Upper lobe of left lung (tissue), 6 donors: ENCODE measurements at regions not wholly inside any gene's neighbourhood (a gene's known extent, or its start where the extent isn't known, plus 50 kb on each side); places are given as distances from the start of the nearest gene placed in this dataset.

Experiments
- ATAC-seq, 2 donors: fragments of 200-7000 bp; cut with Tn5 transposase; one replicate each; pipeline ENCODE4 v1.9.1; 2022; ENCODE audit warnings: mild to moderate bottlenecking in 2 of 2, moderate library complexity in 2 of 2; ENCODE audit not compliant: low FRiP score in 2 of 2
- DNase-seq, 2 donors: peaks; one replicate each; pipeline ENCODE4 v3.0.0-alpha.2; 2019 to 2020
- H3K27ac ChIP-seq, 4 donors: fragments of 200-600 bp; sonication (generic); one replicate each; pipeline ENCODE4 v1.5.1; 2016 to 2019
- H3K27me3 ChIP-seq, 4 donors: fragments of 200-600 bp; sonication (generic); one replicate each; pipeline ENCODE4 v1.5.1; 2017 to 2019
- H3K36me3 ChIP-seq, 4 donors: fragments of 200-600 bp; sonication (generic); one replicate each; pipeline ENCODE4 v1.5.1; 2016 to 2019
- H3K4me1 ChIP-seq, 4 donors: fragments of 200-600 bp; sonication (generic); one replicate each; pipeline ENCODE4 v1.5.1; 2018 to 2019
- H3K4me3 ChIP-seq, 4 donors: fragments of 200-600 bp; sonication (generic); one replicate each; pipeline ENCODE4 v1.5.1; 2017 to 2019; ENCODE audit warnings: mild to moderate bottlenecking in 2 of 4, moderate library complexity in 1 of 4
- H3K9me3 ChIP-seq, 4 donors: fragments of 200-600 bp; sonication (generic); one replicate each; pipeline ENCODE4 v1.5.1; 2018 to 2019
- EP300 ChIP-seq, 4 donors: sonication (generic); formaldehyde crosslinking; IDR thresholded peaks; one replicate each; pipeline ENCODE4 v1.5.1; 2017; ENCODE audit warnings: antibody characterized with exemption in 4 of 4, control low read depth in 2 of 4
- POLR2A ChIP-seq, 4 donors: fragments of 450-650 bp; IDR thresholded peaks; one replicate each; pipeline ENCODE4 v1.5.1; 2016 to 2017; ENCODE audit warnings: antibody characterized with exemption in 4 of 4, mild to moderate bottlenecking in 2 of 4
- POLR2AphosphoS5 ChIP-seq, 2 donors: sonication (generic); formaldehyde crosslinking; IDR thresholded peaks; one replicate each; pipeline ENCODE4 v1.5.1; 2017; ENCODE audit warnings: antibody characterized with exemption in 2 of 2
- WGBS, 2 donors: methylation state at CpG; one replicate each; pipeline ENCODE4 v1.1.5; 2017 to 2018; 5-methylcytosine and 5-hydroxymethylcytosine counted together
- TF ChIP-seq, protein P1 (sequence below), 6 experiments: fragments of 450-650 bp in 4 of 6; fragments of 200-600 bp in 2 of 6; sonication (generic) in 2 of 6; IDR thresholded peaks; one replicate each; pipeline ENCODE4 v1.5.1; 2016 to 2019; ENCODE audit warnings: antibody characterized with exemption in 6 of 6
- donor health status: DM: no; HTN: no; CAD: no; lungs with moderate emphysema.
- donor health status: DM: no; HTN: yes; CAD: no; lungs with severe emphysema.

DNA sequence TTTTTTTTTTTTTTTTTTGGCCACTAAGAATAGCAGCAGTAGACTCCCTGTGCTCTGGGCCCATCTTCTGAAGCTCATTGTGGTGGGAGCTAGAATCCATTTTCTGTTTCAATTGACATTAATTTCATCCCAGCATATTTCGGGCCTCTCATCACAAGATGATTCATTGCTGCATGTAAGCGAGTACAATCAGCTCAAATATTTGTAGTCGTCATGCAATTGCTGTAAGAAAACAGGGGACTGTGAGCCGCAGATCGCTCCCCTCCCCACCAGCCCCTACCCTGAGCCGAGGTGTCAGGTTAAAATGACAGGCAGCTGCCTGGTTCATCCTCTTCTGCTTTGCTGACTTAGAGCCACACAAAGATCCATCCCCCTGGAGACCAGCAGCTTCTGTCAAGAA is 358.8 kb upstream of the CDH5 start:
- WGBS, 2 donors: 84% methylated on average over 6 of the region's 6 CpGs
- no peak overlapping the region for H3K4me3 ChIP-seq
- no peaks in the 10 kb centered on the region for H3K36me3 ChIP-seq
- no peak for TF ChIP-seq EP300 (IDR thresholded peaks at IDR 0.05)
- TF ChIP-seq POLR2A (IDR thresholded peaks at IDR 0.05): no peak
- peak in 1 of 2 donors; percentile 16 for TF ChIP-seq POLR2AphosphoS5 (IDR thresholded peaks at IDR 0.05)
- TF ChIP-seq, protein P1, sequence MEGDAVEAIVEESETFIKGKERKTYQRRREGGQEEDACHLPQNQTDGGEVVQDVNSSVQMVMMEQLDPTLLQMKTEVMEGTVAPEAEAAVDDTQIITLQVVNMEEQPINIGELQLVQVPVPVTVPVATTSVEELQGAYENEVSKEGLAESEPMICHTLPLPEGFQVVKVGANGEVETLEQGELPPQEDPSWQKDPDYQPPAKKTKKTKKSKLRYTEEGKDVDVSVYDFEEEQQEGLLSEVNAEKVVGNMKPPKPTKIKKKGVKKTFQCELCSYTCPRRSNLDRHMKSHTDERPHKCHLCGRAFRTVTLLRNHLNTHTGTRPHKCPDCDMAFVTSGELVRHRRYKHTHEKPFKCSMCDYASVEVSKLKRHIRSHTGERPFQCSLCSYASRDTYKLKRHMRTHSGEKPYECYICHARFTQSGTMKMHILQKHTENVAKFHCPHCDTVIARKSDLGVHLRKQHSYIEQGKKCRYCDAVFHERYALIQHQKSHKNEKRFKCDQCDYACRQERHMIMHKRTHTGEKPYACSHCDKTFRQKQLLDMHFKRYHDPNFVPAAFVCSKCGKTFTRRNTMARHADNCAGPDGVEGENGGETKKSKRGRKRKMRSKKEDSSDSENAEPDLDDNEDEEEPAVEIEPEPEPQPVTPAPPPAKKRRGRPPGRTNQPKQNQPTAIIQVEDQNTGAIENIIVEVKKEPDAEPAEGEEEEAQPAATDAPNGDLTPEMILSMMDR (IDR thresholded peaks at IDR 0.05): no peak
- no peak for DNase-seq
- no peaks in the 10 kb centered on the region for H3K9me3 ChIP-seq
- H3K27me3 ChIP-seq: no peaks in the 10 kb centered on the region
- H3K27ac ChIP-seq: peak overlapping the region in 1 of 4 donors; percentile 40
- ATAC-seq: peak in 1 of 2 donors; percentile 64
- no peaks in the 10 kb centered on the region for H3K4me1 ChIP-seq

DNA sequence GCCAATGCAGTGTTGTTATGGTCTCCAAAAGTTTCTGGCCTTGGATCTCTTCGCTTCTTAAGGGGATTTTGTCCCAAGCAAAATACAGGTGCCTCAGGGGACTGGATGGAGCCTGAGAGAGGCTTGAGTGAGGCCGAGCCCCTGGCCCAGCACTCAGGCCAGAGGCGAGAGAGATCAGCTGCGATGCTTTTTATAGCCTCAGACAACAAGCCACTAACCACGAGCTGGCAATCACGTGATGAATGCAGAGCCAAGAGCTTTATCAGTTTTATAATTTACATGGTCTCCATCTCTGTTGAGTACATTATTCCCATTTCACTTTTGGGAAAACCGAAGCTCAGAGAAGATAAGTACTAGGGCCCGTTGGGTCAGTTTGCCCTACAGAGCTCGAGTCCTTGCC is 360.0 kb upstream of the CDH5 start:
- no peak overlapping the region for H3K4me3 ChIP-seq
- no peaks in the 10 kb centered on the region for H3K9me3 ChIP-seq
- no peaks in the 10 kb centered on the region for H3K27me3 ChIP-seq
- WGBS, 2 donors: 68 to 78% methylated on average over 9 of the region's 9 CpGs
- no peaks in the 10 kb centered on the region for H3K36me3 ChIP-seq
- H3K4me1 ChIP-seq: no peaks in the 10 kb centered on the region
- TF ChIP-seq EP300 (IDR thresholded peaks at IDR 0.05): no peak
- TF ChIP-seq, protein P1 (IDR thresholded peaks at IDR 0.05): no peak
- no peak for TF ChIP-seq POLR2AphosphoS5 (IDR thresholded peaks at IDR 0.05)
- TF ChIP-seq POLR2A (IDR thresholded peaks at IDR 0.05): no peak
- DNase-seq (peak in 1 of 2 donors; percentile 5), ATAC-seq (no peak)
- no peak overlapping the region for H3K27ac ChIP-seq

DNA sequence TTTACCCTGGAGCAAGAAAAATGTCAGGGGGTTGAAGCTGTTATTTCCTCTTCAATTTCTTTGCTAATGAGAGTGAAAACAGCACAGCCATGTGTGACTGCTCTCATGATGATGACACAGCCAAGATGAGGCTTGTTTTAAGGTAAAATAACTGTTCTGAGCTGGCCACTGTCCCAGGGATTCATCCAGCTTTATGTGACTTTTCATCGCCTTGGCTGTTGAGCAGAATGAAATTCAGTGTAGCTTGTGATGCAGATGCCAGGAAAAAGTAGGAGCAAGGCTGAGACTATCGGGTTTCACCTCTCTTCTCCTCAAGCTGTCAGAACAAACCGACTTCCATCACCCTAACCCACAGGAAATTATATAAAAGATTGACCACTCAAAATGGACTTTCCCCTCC is 361.8 kb upstream of the CDH5 start:
- 66 to 74% methylated on average over 3 of the region's 3 CpGs for WGBS, 2 donors
- no peak overlapping the region for H3K27ac ChIP-seq
- TF ChIP-seq EP300 (IDR thresholded peaks at IDR 0.05) (no peak), POLR2A (IDR thresholded peaks at IDR 0.05) (no peak), POLR2AphosphoS5 (IDR thresholded peaks at IDR 0.05) (no peak)
- TF ChIP-seq, protein P1 (IDR thresholded peaks at IDR 0.05): no peak

DNA sequence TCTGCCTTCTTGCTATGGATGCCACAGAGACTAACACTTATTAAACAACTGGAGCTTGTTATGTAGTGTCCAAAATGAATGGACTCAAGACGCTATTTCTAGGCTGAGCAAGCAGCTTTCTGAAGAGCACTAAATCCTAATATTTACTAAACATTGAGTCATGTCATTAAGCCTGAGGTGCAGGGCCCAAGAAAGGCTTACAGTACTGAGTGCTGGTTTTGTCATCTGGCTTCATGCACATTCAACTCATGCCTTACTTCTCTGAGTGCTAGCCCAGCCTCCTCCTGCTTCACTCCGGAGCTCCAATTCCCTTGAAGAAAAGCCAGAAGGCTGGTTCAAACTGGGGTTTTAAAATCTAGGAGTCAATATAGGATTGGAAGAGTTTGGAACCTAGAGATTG is 363.3 kb upstream of the CDH5 start:
- DNase-seq (no peak), ATAC-seq (no peak)
- Histone ChIP-seq H3K27ac (no peak overlapping the region), H3K36me3 (no peaks in the 10 kb centered on the region), H3K4me1 (no peaks in the 10 kb centered on the region), H3K27me3 (no peaks in the 10 kb centered on the region), H3K4me3 (no peak overlapping the region), H3K9me3 (no peaks in the 10 kb centered on the region)
- WGBS, 2 donors: 59 to 66% methylated on average over 2 of the region's 2 CpGs
- TF ChIP-seq POLR2AphosphoS5 (IDR thresholded peaks at IDR 0.05) (no peak), EP300 (IDR thresholded peaks at IDR 0.05) (no peak), POLR2A (IDR thresholded peaks at IDR 0.05) (no peak)
- TF ChIP-seq, protein P1 (IDR thresholded peaks at IDR 0.05): no peak

More for the DNA sequence above, 361.8 kb upstream of the CDH5 start:
- Histone ChIP-seq H3K9me3 (no peaks in the 10 kb centered on the region), H3K36me3 (no peaks in the 10 kb centered on the region), H3K4me3 (no peak overlapping the region), H3K27me3 (no peaks in the 10 kb centered on the region), H3K4me1 (no peaks in the 10 kb centered on the region)
- ATAC-seq: no peak
- no peak for DNase-seq

DNA sequence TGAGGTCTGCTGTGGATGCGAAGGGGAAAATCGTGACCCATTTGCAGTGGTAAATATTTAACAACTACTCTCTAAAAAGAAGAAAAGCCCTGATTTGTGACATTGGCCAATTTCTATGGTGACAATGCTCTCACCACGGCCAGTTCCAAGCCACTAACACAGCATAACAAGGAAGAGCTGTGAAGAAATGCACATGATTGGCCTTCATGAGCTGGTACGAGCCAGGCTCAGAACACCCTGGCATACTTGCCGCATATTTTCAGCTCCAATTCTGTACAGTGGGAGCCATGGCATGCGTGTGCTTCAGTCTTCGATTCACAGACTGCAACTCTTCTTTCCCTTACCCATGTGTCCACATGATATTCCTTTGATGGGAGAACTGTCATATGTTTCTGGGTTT is 363.9 kb upstream of the CDH5 start:
- H3K4me1 ChIP-seq: no peaks in the 10 kb centered on the region
- H3K27me3 ChIP-seq: no peaks in the 10 kb centered on the region
- no peak for ATAC-seq
- 83 to 90% methylated on average over 7 of the region's 7 CpGs for WGBS, 2 donors
- TF ChIP-seq POLR2AphosphoS5 (IDR thresholded peaks at IDR 0.05) (no peak), EP300 (IDR thresholded peaks at IDR 0.05) (no peak), POLR2A (IDR thresholded peaks at IDR 0.05) (no peak)
- TF ChIP-seq, protein P1 (IDR thresholded peaks at IDR 0.05): no peak
- H3K27ac ChIP-seq: no peak overlapping the region
- no peak overlapping the region for H3K4me3 ChIP-seq
- DNase-seq: no peak
- H3K36me3 ChIP-seq: no peaks in the 10 kb centered on the region
- no peaks in the 10 kb centered on the region for H3K9me3 ChIP-seq
